Muscle layer of duodenum (tissue), 2 donors: ENCODE measurements at regions not wholly inside any gene's neighbourhood (a gene's known extent, or its start where the extent isn't known, plus 50 kb on each side); places are given as distances from the start of the nearest gene placed in this dataset.
"Not testable (repeated sequence)": the region's sequence is repeated elsewhere in the genome, so short reads cannot be mapped to it uniquely, and the experiment has no call there.

Experiments used
- H3K27ac ChIP-seq: one replicate; pipeline ENCODE4 v1.7.0; 2013; ENCODE audit warnings: mild to moderate bottlenecking, low read length
- H3K27me3 ChIP-seq: one replicate; pipeline ENCODE4 v1.7.0; 2013; ENCODE audit warnings: low read depth, mild to moderate bottlenecking, control low read depth, low read length
- H3K36me3 ChIP-seq, 2 donors: one replicate each; pipeline ENCODE4 v1.7.0; 2013; ENCODE audit warnings: low read length in 2 of 2, control low read depth in 1 of 2, mild to moderate bottlenecking in 1 of 2; ENCODE audit not compliant: insufficient read depth in 2 of 2, control insufficient read depth in 1 of 2
- H3K4me1 ChIP-seq, 2 donors: one replicate each; pipeline ENCODE4 v1.7.0; 2013; ENCODE audit warnings: low read length in 2 of 2, mild to moderate bottlenecking in 2 of 2, control low read depth in 1 of 2, moderate library complexity in 1 of 2; ENCODE audit not compliant: insufficient read depth in 2 of 2, control insufficient read depth in 1 of 2
- H3K4me3 ChIP-seq, 2 donors: one replicate each; pipeline ENCODE4 v1.7.0; 2013; ENCODE audit warnings: low read length in 2 of 2, low read depth in 1 of 2, mild to moderate bottlenecking in 1 of 2
- H3K9me3 ChIP-seq, 2 donors: one replicate each; pipeline ENCODE4 v1.7.0; 2013; ENCODE audit warnings: low read length in 2 of 2, control low read depth in 1 of 2, mild to moderate bottlenecking in 1 of 2; ENCODE audit not compliant: control insufficient read depth in 1 of 2
- donor health status: healthy.

DNA sequence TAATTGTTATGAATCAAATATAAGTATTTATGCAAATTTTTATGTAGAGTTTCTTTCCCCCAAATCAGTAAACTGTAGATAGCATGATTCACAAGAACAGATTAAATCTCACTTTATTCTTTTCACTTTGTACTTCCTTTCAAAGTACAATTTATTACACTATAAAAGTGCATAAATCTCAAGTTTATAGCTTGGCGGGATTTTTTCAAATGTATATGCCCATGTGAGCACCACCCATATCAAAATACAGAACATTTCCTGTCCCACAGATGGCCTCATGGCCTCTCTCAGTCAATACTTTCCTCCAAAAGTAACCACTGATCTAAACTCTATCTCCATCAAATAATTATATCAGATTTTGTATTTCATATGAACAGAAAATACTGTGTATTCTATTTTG, 196.1 kb upstream of the THRB start:
- Histone ChIP-seq H3K36me3 (no peaks in the 10 kb centered on the region), H3K27me3 (no peaks in the 10 kb centered on the region), H3K4me1 (no peaks in the 10 kb centered on the region), H3K9me3 (no peaks in the 10 kb centered on the region), H3K4me3 (no peak overlapping the region), H3K27ac (no peak overlapping the region)

DNA sequence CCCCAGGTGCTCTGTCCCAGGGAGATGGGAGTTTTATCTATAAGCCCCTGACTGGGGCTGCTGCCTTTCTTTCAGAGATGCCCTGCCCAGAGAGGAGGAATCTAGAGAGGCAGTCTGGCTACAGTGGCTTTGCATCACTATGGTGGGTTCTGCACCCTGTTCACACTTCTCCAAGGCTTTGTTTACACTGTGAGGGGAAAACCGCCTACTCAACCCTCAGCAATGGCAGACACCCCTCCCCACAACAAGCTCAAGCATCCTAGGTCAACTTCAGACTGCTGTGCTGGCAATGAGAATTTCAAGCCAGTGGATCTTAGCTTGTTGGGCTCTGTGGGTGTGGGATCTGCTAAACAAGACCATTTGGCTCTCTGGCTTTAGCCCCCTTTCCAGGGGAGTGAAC, 204.4 kb upstream of the THRB start:
- not testable (repeated sequence) for H3K4me3 ChIP-seq, H3K4me1 ChIP-seq, H3K27ac ChIP-seq, H3K36me3 ChIP-seq, H3K27me3 ChIP-seq, H3K9me3 ChIP-seq

DNA sequence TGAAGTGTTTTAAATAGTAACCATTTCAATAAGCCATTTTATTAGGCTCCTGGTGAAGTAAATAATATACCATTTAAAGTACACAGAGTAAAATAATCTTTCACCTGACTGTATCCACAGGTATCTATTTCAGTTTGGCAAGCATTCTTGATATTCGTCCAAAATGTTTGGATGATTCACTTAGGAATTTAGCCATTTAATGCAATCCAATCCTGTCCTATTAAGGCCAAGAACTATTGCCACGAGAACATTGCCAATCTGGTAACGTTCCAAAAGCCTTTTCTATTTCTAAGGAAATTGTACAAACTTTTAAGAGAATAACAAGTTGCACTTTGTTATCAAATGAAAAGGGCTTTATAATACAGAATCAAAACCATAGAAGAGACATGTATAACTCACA, 209.8 kb upstream of the THRB start:
- Histone ChIP-seq H3K36me3 (no peaks in the 10 kb centered on the region), H3K4me3 (no peak overlapping the region), H3K9me3 (no peaks in the 10 kb centered on the region), H3K4me1 (no peaks in the 10 kb centered on the region), H3K27me3 (no peaks in the 10 kb centered on the region), H3K27ac (no peak overlapping the region)

DNA sequence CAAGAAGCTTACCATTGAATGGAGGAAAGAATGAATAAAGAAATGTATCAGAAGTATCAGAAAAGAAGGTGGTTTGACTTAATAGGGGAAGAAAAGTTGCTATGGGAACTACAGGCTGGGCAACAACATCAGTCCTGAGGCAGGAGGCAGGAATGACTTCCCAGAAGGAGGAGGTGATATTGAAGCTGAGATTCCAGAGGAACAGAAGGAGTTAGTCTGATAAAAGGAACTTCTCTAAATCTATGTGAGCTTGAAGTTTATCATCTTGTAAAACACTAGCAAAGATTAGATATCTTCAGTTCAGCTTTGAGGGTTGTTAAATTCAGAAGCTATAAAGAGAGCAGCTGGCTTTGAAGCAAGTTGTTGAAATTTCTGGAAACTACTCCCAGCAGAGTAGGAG, 213.3 kb upstream of the THRB start:
- H3K4me1 ChIP-seq: no peaks in the 10 kb centered on the region
- no peak overlapping the region for H3K27ac ChIP-seq
- H3K9me3 ChIP-seq: no peaks in the 10 kb centered on the region
- H3K27me3 ChIP-seq: no peaks in the 10 kb centered on the region
- H3K36me3 ChIP-seq: no peaks in the 10 kb centered on the region
- no peak overlapping the region for H3K4me3 ChIP-seq

DNA sequence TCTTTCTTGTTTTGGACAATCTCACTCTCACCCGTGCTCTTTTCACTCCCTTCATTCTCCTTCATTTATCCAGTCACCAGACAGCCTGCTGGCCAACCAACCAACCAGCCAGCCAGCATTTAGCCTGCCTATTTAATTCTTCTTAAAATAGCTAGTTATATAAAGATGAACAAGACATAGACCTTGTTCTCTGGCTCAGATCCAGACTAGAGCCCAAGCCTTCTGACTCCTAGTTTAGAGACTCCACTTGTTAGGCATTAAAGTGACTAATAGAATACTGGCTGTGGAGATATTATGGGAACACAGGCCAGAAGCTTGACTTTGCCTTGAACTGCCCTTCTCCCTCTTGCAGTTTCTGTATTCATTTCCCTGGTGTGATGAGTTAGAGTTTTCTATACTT, 215.3 kb upstream of the THRB start:
- H3K27ac ChIP-seq: no peak overlapping the region
- no peaks in the 10 kb centered on the region for H3K36me3 ChIP-seq
- H3K9me3 ChIP-seq: no peaks in the 10 kb centered on the region
- no peaks in the 10 kb centered on the region for H3K27me3 ChIP-seq
- H3K4me3 ChIP-seq: no peak overlapping the region
- no peaks in the 10 kb centered on the region for H3K4me1 ChIP-seq

DNA sequence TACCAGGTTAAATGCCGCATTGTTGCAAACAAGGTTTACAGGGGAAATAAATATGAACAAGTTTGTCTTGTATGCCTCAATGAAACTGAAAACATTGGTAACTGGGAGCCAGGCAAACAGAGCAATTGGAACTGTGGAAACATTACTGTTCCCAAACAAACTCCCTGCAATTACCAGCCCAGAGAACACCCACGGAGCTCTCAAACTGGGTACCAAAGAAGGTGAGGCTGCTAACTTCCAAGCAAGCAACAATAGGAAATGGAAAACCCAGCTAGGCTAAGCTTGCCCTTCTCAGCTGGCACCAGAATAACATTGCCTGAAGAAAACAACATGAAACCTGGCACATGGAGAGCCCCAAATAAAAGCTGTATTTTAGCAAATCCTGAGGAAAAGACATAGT, 218.9 kb upstream of the THRB start:
- H3K4me1 ChIP-seq: no peaks in the 10 kb centered on the region
- H3K36me3 ChIP-seq: no peaks in the 10 kb centered on the region
- no peaks in the 10 kb centered on the region for H3K9me3 ChIP-seq
- no peak overlapping the region for H3K27ac ChIP-seq
- H3K27me3 ChIP-seq: no peaks in the 10 kb centered on the region
- H3K4me3 ChIP-seq: no peak overlapping the region

DNA sequence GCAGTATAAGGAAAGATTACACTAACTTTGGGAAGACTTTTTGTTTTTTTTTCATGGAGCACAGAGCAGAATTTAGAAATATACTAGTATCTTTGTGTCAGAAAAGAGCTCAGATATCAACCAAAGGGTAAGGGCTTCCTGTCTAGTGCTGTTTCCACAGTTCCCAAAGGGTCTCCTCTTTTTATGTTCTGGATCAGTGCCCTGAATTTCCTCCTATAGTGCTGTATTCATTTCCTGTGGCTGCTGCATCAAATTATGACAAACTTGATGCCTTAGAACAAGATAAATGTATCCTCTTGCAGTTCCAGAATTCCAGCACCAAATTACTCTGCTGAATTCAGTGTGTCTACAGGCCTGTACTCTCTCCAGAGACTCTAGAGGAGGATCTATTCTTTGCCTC, 219.8 kb upstream of the THRB start:
- no peaks in the 10 kb centered on the region for H3K4me1 ChIP-seq
- H3K27me3 ChIP-seq: no peaks in the 10 kb centered on the region
- no peak overlapping the region for H3K27ac ChIP-seq
- no peaks in the 10 kb centered on the region for H3K9me3 ChIP-seq
- H3K4me3 ChIP-seq: no peak overlapping the region
- H3K36me3 ChIP-seq: no peaks in the 10 kb centered on the region

DNA sequence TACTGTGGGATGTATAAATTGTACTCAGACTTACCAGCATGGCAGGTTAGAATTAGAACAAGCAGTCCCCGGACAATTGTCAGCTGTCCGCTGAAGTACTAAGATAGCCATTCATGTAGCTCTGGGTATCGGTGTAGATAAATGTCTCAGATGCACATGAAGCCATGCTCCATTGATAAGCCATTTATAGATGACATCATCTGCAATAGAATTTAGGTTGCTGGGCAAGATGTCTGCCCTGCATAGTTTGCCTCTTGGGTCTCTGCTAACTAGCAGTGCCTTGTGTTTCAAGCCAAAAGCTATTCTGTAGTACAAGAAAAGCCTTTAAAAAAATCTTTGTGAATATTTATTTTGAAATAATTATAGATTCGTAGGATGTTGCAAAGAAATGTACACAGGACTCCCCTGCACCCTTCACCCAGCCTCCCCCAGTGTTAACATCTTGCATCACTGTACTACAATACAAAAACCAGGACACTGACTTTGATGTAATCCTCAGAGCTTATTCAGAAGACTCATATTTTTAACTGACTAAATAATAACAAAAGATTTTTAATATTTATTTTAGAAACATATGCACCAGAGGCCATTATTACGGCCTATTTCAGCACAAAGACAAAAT, 220.6 kb upstream of the THRB start:
- no peaks in the 10 kb centered on the region for H3K36me3 ChIP-seq
- H3K9me3 ChIP-seq: no peaks in the 10 kb centered on the region
- no peak overlapping the region for H3K4me3 ChIP-seq
- no peaks in the 10 kb centered on the region for H3K27me3 ChIP-seq
- H3K27ac ChIP-seq: no peak overlapping the region
- H3K4me1 ChIP-seq: no peaks in the 10 kb centered on the region

DNA sequence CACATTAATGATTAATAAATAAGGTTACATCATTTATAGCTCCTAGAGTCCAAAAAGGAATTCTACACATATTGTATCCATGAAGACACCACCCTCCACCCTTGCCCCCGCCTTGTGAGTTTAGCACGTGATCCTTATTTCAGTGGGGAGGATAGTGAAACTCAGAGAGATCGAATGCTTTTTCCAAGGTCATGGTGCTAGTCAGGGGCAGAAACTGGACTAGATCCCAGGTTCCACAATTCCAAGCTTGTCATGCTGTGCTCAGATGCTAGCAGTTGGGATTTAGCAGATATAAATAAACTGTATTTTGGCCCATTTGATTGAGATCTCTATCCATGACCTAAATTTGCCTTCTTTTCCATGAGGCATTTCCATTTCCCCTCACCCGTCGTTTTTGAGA, 227.4 kb upstream of the THRB start:
- no peaks in the 10 kb centered on the region for H3K27me3 ChIP-seq

DNA sequence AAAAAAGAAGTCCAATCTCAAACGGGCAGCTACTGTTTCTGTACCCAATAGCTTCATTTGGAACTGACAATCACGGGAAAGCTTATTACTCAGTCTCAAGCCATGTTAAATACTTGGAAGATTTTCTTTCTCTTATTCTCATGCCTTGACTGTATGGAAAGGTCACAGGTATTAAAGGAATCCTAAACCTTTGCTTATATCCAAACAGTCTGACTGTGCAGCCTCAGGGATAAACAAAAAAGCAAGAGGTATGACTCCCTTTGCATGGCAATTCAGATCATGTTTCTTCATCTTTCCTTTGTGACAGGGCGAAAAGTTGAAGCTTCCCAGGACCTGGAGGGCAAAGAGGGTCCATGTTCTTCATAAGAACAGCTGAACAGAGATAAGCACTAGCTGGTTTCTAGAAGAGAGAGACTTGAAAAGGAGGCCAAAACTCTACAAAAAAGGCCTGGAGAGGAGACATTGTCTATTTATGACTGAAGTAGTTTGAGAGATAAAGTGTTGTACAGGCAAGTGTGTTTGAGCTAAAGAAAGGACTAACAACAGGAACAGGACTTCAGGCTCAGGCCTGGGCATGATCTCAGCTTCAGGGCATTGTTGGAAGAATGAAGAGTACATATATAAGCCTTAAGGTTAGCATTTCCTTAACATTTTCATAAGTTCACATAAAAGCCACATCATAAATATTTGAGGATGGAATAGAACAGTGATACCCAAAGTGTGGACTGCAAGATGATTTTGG, 231.0 kb upstream of the THRB start:
- Histone ChIP-seq H3K27me3 (no peaks in the 10 kb centered on the region), H3K36me3 (no peaks in the 10 kb centered on the region), H3K4me1 (no peaks in the 10 kb centered on the region), H3K9me3 (no peaks in the 10 kb centered on the region), H3K4me3 (no peak overlapping the region), H3K27ac (no peak overlapping the region)

More for the DNA sequence above, 227.4 kb upstream of the THRB start:
- Histone ChIP-seq H3K36me3 (no peaks in the 10 kb centered on the region), H3K4me3 (no peak overlapping the region), H3K9me3 (no peaks in the 10 kb centered on the region), H3K27ac (no peak overlapping the region), H3K4me1 (no peaks in the 10 kb centered on the region)

DNA sequence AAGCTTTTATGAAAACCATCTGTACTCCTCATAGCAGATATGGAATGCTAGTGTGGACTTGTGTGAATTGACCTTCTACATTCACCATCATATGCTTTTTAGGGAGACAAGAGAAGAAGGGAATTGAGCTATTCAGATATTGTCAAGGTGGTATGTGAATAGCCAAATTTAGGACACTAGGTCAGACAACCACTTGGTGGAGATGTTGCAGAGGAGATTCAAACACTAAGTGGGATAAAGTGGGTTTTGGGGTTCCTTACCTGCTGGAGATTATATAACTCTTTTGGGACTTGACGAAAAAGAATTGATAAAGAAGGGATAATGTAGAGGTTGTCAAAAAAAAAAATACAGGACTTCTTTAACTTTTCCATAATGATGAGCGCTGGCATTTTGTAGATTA, 231.8 kb upstream of the THRB start:
- Histone ChIP-seq H3K27me3 (no peaks in the 10 kb centered on the region), H3K36me3 (no peaks in the 10 kb centered on the region), H3K27ac (no peak overlapping the region), H3K4me3 (no peak overlapping the region), H3K4me1 (no peaks in the 10 kb centered on the region), H3K9me3 (no peaks in the 10 kb centered on the region)

DNA sequence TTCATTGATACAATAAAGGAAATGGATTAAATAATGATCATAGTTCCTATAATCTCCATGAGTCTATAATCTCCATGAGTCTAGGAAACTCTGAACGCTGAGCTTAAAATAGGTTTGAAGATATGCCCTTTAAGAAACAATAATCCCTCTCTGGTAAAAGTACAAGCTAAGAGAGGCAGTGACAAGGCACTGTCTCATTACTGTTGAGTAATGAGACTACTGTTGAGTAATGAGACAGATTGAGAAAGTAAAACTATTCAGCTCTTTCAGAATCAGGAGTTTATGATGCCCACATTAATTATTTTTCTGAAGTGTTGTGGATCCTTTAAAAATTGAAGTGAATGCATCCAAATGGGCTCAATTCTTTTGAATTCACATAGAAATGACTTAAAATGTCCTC, 235.5 kb upstream of the THRB start:
- peaks cover 0 to 9% of the 10 kb centered on the region in 2 donors for H3K9me3 ChIP-seq
- H3K36me3 ChIP-seq: no peaks in the 10 kb centered on the region
- no peaks in the 10 kb centered on the region for H3K4me1 ChIP-seq
- H3K27me3 ChIP-seq: no peaks in the 10 kb centered on the region
- no peak overlapping the region for H3K4me3 ChIP-seq
- H3K27ac ChIP-seq: no peak overlapping the region
